CD8-positive, alpha-beta memory T cell (primary cell): ENCODE measurements at regions not wholly inside any gene's neighbourhood (a gene's known extent, or its start where the extent isn't known, plus 50 kb on each side); places are given as distances from the start of the nearest gene placed in this dataset.
"Not testable (repeated sequence)": the region's sequence is repeated elsewhere in the genome, so short reads cannot be mapped to it uniquely, and the experiment has no call there.

Experiments
- CTCF ChIA-PET: fragments of 350-600 bp; sonication (Branson Sonifier 250); formaldehyde crosslinking; loops from one replicate; lab custom pipeline; 2021; ENCODE audit warnings: antibody characterized with exemption; lab: Charles Lee
- POLR2A ChIA-PET: fragments of 350-600 bp; sonication (Branson Sonifier 250); formaldehyde crosslinking; loops from one replicate; lab custom pipeline; 2021; ENCODE audit warnings: antibody characterized with exemption; lab: Charles Lee
- DNase-seq, 5 donors: peaks; one replicate each; pipeline versions ENCODE4 v3.0.0 to v3.0.0-alpha.2; 2020 to 2022; ENCODE audit warnings: mixed read lengths in 1 of 5
- H3K27ac ChIP-seq: one replicate; pipeline ENCODE4 v1.7.0; 2013; ENCODE audit warnings: low read depth, mild to moderate bottlenecking, low read length, moderate library complexity
- H3K27me3 ChIP-seq: 2 replicates; pipeline ENCODE4 v1.7.0; 2013; ENCODE audit warnings: low read length, mild to moderate bottlenecking; ENCODE audit not compliant: insufficient read depth, poor library complexity, severe bottlenecking
- H3K36me3 ChIP-seq: 2 replicates; pipeline ENCODE4 v1.7.0; 2013; ENCODE audit warnings: mild to moderate bottlenecking, low read length, moderate library complexity; ENCODE audit not compliant: insufficient read depth
- H3K4me1 ChIP-seq: 2 replicates; pipeline ENCODE4 v1.7.0; 2013; ENCODE audit warnings: mild to moderate bottlenecking, low read length, moderate library complexity; ENCODE audit not compliant: insufficient read depth
- H3K4me3 ChIP-seq: 2 replicates; pipeline ENCODE4 v1.7.0; 2013; ENCODE audit warnings: mild to moderate bottlenecking, low read length
- H3K9me3 ChIP-seq: 2 replicates; pipeline ENCODE4 v1.7.0; 2013; ENCODE audit warnings: mild to moderate bottlenecking, low read length
- H3K27ac Mint-ChIP-seq, 8 donors: one replicate each; pipeline ENCODE4 v1.8.0; 2020 to 2021; ENCODE audit warnings: mixed read lengths in 8 of 8, mild to moderate bottlenecking in 6 of 8, inconsistent platforms in 3 of 8, moderate library complexity in 3 of 8
- H3K27me3 Mint-ChIP-seq, 2 donors: one replicate each; pipeline ENCODE4 v1.8.0; 2020 to 2021; ENCODE audit warnings: mixed read lengths in 2 of 2, mild to moderate bottlenecking in 1 of 2, moderate library complexity in 1 of 2
- H3K36me3 Mint-ChIP-seq, 3 donors: one replicate each; pipeline ENCODE4 v1.8.0; 2020 to 2021; ENCODE audit warnings: mixed read lengths in 3 of 3, inconsistent platforms in 1 of 3, mild to moderate bottlenecking in 1 of 3
- H3K4me1 Mint-ChIP-seq, 3 donors: one replicate each; pipeline ENCODE4 v1.8.0; 2020 to 2021; ENCODE audit warnings: mixed read lengths in 3 of 3, inconsistent platforms in 1 of 3, mild to moderate bottlenecking in 1 of 3
- H3K4me3 Mint-ChIP-seq, 7 donors: one replicate each; pipeline ENCODE4 v1.8.0; 2020 to 2021; ENCODE audit warnings: mixed read lengths in 7 of 7, mild to moderate bottlenecking in 6 of 7, moderate library complexity in 4 of 7, inconsistent platforms in 2 of 7
- H3K9me3 Mint-ChIP-seq, 5 donors: one replicate each; pipeline ENCODE4 v1.8.0; 2020 to 2022; ENCODE audit warnings: mixed read lengths in 5 of 5, mild to moderate bottlenecking in 3 of 5, moderate library complexity in 2 of 5, inconsistent platforms in 1 of 5

- H3K27me3 ChIP-seq: peaks cover 16% of the 10 kb centered on the region
- H3K27ac ChIP-seq: no peak overlapping the region
- H3K27ac Mint-ChIP-seq: no peak overlapping the region
- CTCF ChIA-PET: no interaction called here
- no peaks in the 10 kb centered on the region for H3K36me3 ChIP-seq
- POLR2A ChIA-PET: no interaction called here
- no peaks in the 10 kb centered on the region for H3K9me3 Mint-ChIP-seq
- DNase-seq: no peak
- H3K4me3 ChIP-seq: no peak overlapping the region
- peaks cover 0 to 3% (median 0%) of the 10 kb centered on the region in 3 donors for H3K36me3 Mint-ChIP-seq
- no peak overlapping the region for H3K4me3 Mint-ChIP-seq
- no peaks in the 10 kb centered on the region for H3K9me3 ChIP-seq
- H3K27me3 Mint-ChIP-seq: peaks cover 28 to 53% of the 10 kb centered on the region in 2 donors
- peaks cover 13 to 22% (median 22%) of the 10 kb centered on the region in 3 donors for H3K4me1 Mint-ChIP-seq
- H3K4me1 ChIP-seq: no peaks in the 10 kb centered on the region
These were observed 71.8 kb downstream of the LARP7 start for GRCh38 chr4:112708772-112709171.

- no peaks in the 10 kb centered on the region for H3K36me3 ChIP-seq
- no peaks in the 10 kb centered on the region for H3K9me3 ChIP-seq
- ChIA-PET POLR2A (no interaction called here), CTCF (no interaction called here)
- Mint-ChIP-seq H3K27ac (no peak overlapping the region), H3K4me1 (no peaks in the 10 kb centered on the region), H3K9me3 (no peaks in the 10 kb centered on the region), H3K27me3 (peaks cover 5 to 13% of the 10 kb centered on the region in 2 donors), H3K4me3 (no peak overlapping the region), H3K36me3 (peaks cover 0 to 1% (median 0%) of the 10 kb centered on the region in 3 donors)
- H3K4me3 ChIP-seq: no peak overlapping the region
- no peaks in the 10 kb centered on the region for H3K4me1 ChIP-seq
- H3K27me3 ChIP-seq: no peaks in the 10 kb centered on the region
- no peak for DNase-seq
- no peak overlapping the region for H3K27ac ChIP-seq
These were observed 78.3 kb downstream of the LARP7 start for GRCh38 chr4:112714922-112715901.

- H3K27ac ChIP-seq: no peak overlapping the region
- no peak overlapping the region for H3K27ac Mint-ChIP-seq
- H3K9me3 Mint-ChIP-seq: peaks cover 0 to 2% (median 0%) of the 10 kb centered on the region in 5 donors
- H3K36me3 Mint-ChIP-seq: peaks cover 0 to 1% (median 0%) of the 10 kb centered on the region in 3 donors
- H3K27me3 Mint-ChIP-seq: peaks cover 3 to 25% of the 10 kb centered on the region in 2 donors
- no peak overlapping the region for H3K4me3 ChIP-seq
- no peak overlapping the region for H3K4me3 Mint-ChIP-seq
- CTCF ChIA-PET: no interaction called here
- H3K4me1 ChIP-seq: no peaks in the 10 kb centered on the region
- no peak for DNase-seq
- no peaks in the 10 kb centered on the region for H3K36me3 ChIP-seq
- no peaks in the 10 kb centered on the region for H3K9me3 ChIP-seq
- no peaks in the 10 kb centered on the region for H3K27me3 ChIP-seq
- POLR2A ChIA-PET: no interaction called here
- H3K4me1 Mint-ChIP-seq: no peaks in the 10 kb centered on the region
These were observed 80.9 kb downstream of the LARP7 start for GRCh38 chr4:112717856-112718255.

GRCh38 chr4:112721627-112722026 lies 84.7 kb downstream of the LARP7 start:
- ChIA-PET POLR2A (no interaction called here), CTCF (no interaction called here)
- H3K4me1 Mint-ChIP-seq: no peaks in the 10 kb centered on the region
- peaks cover 0 to 1% (median 0%) of the 10 kb centered on the region in 3 donors for H3K36me3 Mint-ChIP-seq
- Histone ChIP-seq H3K9me3 (no peaks in the 10 kb centered on the region), H3K4me3 (no peak overlapping the region), H3K4me1 (no peaks in the 10 kb centered on the region), H3K27me3 (no peaks in the 10 kb centered on the region), H3K27ac (no peak overlapping the region), H3K36me3 (no peaks in the 10 kb centered on the region)
- H3K27ac Mint-ChIP-seq: no peak overlapping the region
- no peak overlapping the region for H3K4me3 Mint-ChIP-seq
- H3K9me3 Mint-ChIP-seq: peaks cover 0 to 4% (median 0%) of the 10 kb centered on the region in 5 donors
- H3K27me3 Mint-ChIP-seq: peaks cover 5 to 35% of the 10 kb centered on the region in 2 donors
- no peak for DNase-seq

GRCh38 chr4:112726041-112726440 lies 89.1 kb downstream of the LARP7 start:
- H3K36me3 ChIP-seq: no peaks in the 10 kb centered on the region
- DNase-seq: no peak
- H3K9me3 ChIP-seq: no peaks in the 10 kb centered on the region
- Mint-ChIP-seq H3K9me3 (peaks cover 0 to 4% (median 0%) of the 10 kb centered on the region in 5 donors), H3K27ac (no peak overlapping the region), H3K27me3 (peaks cover 2 to 23% of the 10 kb centered on the region in 2 donors), H3K4me3 (no peak overlapping the region), H3K36me3 (no peaks in the 10 kb centered on the region), H3K4me1 (no peaks in the 10 kb centered on the region)
- H3K4me3 ChIP-seq: no peak overlapping the region
- H3K27me3 ChIP-seq: no peaks in the 10 kb centered on the region
- ChIA-PET POLR2A (no interaction called here), CTCF (no interaction called here)
- no peaks in the 10 kb centered on the region for H3K4me1 ChIP-seq
- no peak overlapping the region for H3K27ac ChIP-seq

GRCh38 chr4:112727728-112728127 lies 90.8 kb downstream of the LARP7 start:
- H3K27me3 ChIP-seq, H3K27ac ChIP-seq, H3K4me3 ChIP-seq, H3K4me3 Mint-ChIP-seq, POLR2A ChIA-PET, H3K9me3 ChIP-seq, H3K4me1 Mint-ChIP-seq, H3K4me1 ChIP-seq, H3K36me3 ChIP-seq, CTCF ChIA-PET, H3K9me3 Mint-ChIP-seq, H3K27ac Mint-ChIP-seq, DNase-seq, H3K36me3 Mint-ChIP-seq: not testable (repeated sequence)
- peaks cover 2 to 14% of the 10 kb centered on the region in 2 donors for H3K27me3 Mint-ChIP-seq

GRCh38 chr4:112731715-112732114 lies 94.8 kb downstream of the LARP7 start:
- Mint-ChIP-seq H3K27ac (no peak overlapping the region), H3K27me3 (no peaks in the 10 kb centered on the region), H3K36me3 (no peaks in the 10 kb centered on the region), H3K4me3 (no peak overlapping the region), H3K9me3 (no peaks in the 10 kb centered on the region), H3K4me1 (peaks cover 0 to 8% (median 3%) of the 10 kb centered on the region in 3 donors)
- Histone ChIP-seq H3K27me3 (no peaks in the 10 kb centered on the region), H3K27ac (no peak overlapping the region), H3K4me1 (no peaks in the 10 kb centered on the region), H3K4me3 (no peak overlapping the region), H3K9me3 (no peaks in the 10 kb centered on the region), H3K36me3 (no peaks in the 10 kb centered on the region)
- DNase-seq: no peak
- POLR2A ChIA-PET: no interaction called here
- CTCF ChIA-PET: interaction anchor here (0.6 to 0.7 kb wide), 2 partner anchors 12 to 33 kb away, joined by 3 read pairs; no protein-coding TSS in a partner anchor

GRCh38 chr4:112732142-112732541 lies 95.2 kb downstream of the LARP7 start:
- Histone ChIP-seq H3K36me3 (no peaks in the 10 kb centered on the region), H3K9me3 (no peaks in the 10 kb centered on the region), H3K27me3 (no peaks in the 10 kb centered on the region), H3K4me1 (no peaks in the 10 kb centered on the region), H3K4me3 (no peak overlapping the region), H3K27ac (no peak overlapping the region)
- ChIA-PET CTCF (interaction anchor here (0.6 to 0.7 kb wide), 2 partner anchors 12 to 33 kb away, joined by 3 read pairs; no protein-coding TSS in a partner anchor), POLR2A (no interaction called here)
- no peak for DNase-seq
- no peaks in the 10 kb centered on the region for H3K36me3 Mint-ChIP-seq
- H3K4me1 Mint-ChIP-seq: peaks cover 0 to 8% (median 3%) of the 10 kb centered on the region in 3 donors
- no peak overlapping the region for H3K4me3 Mint-ChIP-seq
- H3K9me3 Mint-ChIP-seq: no peaks in the 10 kb centered on the region
- H3K27me3 Mint-ChIP-seq: no peaks in the 10 kb centered on the region
- no peak overlapping the region for H3K27ac Mint-ChIP-seq
